Body of pancreas (tissue), 4 donors: ENCODE measurements at regions not wholly inside any gene's neighbourhood (a gene's known extent, or its start where the extent isn't known, plus 50 kb on each side); places are given as distances from the start of the nearest gene placed in this dataset.

Source experiments
- ATAC-seq: fragments of 150-250 bp; one replicate; pipeline ENCODE4 v1.9.1; 2016
- DNase-seq, 4 donors: peaks; one replicate each; pipeline ENCODE4 v3.0.0-alpha.2; 2019
- H3K27ac ChIP-seq, 4 donors: fragments of 200-600 bp; sonication (generic); 1 replicate in 3 of 4; 2 replicates in 1 of 4; pipeline versions ENCODE4 v1.5.1 to v1.6.1; 2016 to 2019; ENCODE audit warnings: mild to moderate bottlenecking in 1 of 4, mixed read lengths in 1 of 4, moderate library complexity in 1 of 4
- H3K27me3 ChIP-seq, 2 donors: fragments of 200-600 bp; sonication (generic); one replicate each; pipeline ENCODE4 v1.6.0; 2016; ENCODE audit warnings: mild to moderate bottlenecking in 1 of 2
- H3K36me3 ChIP-seq, 2 donors: fragments of 200-600 bp; sonication (generic); replicated peaks in 1 of 2; 2 replicates each; pipeline ENCODE4 v1.5.1; 2016; ENCODE audit warnings: low read depth in 2 of 2; ENCODE audit not compliant: insufficient read depth in 1 of 2
- H3K4me1 ChIP-seq: fragments of 200-600 bp; sonication (generic); one replicate; pipeline ENCODE4 v1.6.0; 2016
- H3K4me3 ChIP-seq, 2 donors: fragments of 200-600 bp; sonication (generic); 1 replicate in 1 of 2; 2 replicates in 1 of 2; pipeline ENCODE4 v1.5.1; 2016 to 2019
- H3K9me3 ChIP-seq, 3 donors: fragments of 200-600 bp; sonication (generic); 1 replicate in 2 of 3; 2 replicates in 1 of 3; pipeline ENCODE4 v1.5.1; 2016
- CTCF ChIP-seq, 7 experiments: fragments of 450-650 bp in 4 of 7; fragments of 200-600 bp in 3 of 7; sonication (generic) in 3 of 7; IDR thresholded peaks; one replicate each; pipeline ENCODE4 v1.5.1; 2016 to 2019; ENCODE audit warnings: antibody characterized with exemption in 7 of 7
- POLR2A ChIP-seq, 3 donors: fragments of 450-650 bp; IDR thresholded peaks; one replicate each; pipeline ENCODE4 v1.6.1; 2016; ENCODE audit warnings: antibody characterized with exemption in 3 of 3, mild to moderate bottlenecking in 2 of 3
- WGBS, 2 donors: methylation state at CpG; one replicate each; pipeline ENCODE4 v1.1.5; 2017; 5-methylcytosine and 5-hydroxymethylcytosine counted together
- intact Hi-C: fragments of 100-400 bp; cut with DNase I; formaldehyde crosslinking; loops from one replicate; pipeline ENCODE4 v1.15.1; 2023

- H3K9me3 ChIP-seq = no peaks in the 10 kb centered on the region
- TF ChIP-seq POLR2A (IDR thresholded peaks at IDR 0.05) (no peak), CTCF (IDR thresholded peaks at IDR 0.05) (no peak)
- no peaks in the 10 kb centered on the region for H3K27me3 ChIP-seq
- no peak overlapping the region for H3K27ac ChIP-seq
- DNase-seq = no peak
- 60 to 74% methylated on average over 2 of the region's 2 CpGs for WGBS, 2 donors
- intact Hi-C loops = no loop called here
- ATAC-seq = no peak
- no peak overlapping the region for H3K4me3 ChIP-seq
- H3K4me1 ChIP-seq = no peaks in the 10 kb centered on the region
- H3K36me3 ChIP-seq = no peaks in the 10 kb centered on the region
These were observed 108.3 kb upstream of the HDAC9 start for GRCh38 chr7:18387191-18387735.

GRCh38 chr7:18390535-18390907 is 105.0 kb upstream of the HDAC9 start:
- no peaks in the 10 kb centered on the region for H3K36me3 ChIP-seq
- no peak overlapping the region for H3K27ac ChIP-seq
- no peaks in the 10 kb centered on the region for H3K4me1 ChIP-seq
- ATAC-seq (no peak), DNase-seq (no peak)
- no peaks in the 10 kb centered on the region for H3K9me3 ChIP-seq
- TF ChIP-seq POLR2A (IDR thresholded peaks at IDR 0.05) (no peak), CTCF (IDR thresholded peaks at IDR 0.05) (no peak)
- 49 to 50% methylated on average over 3 of the region's 3 CpGs for WGBS, 2 donors
- intact Hi-C loops = no loop called here
- H3K4me3 ChIP-seq = no peak overlapping the region
- no peaks in the 10 kb centered on the region for H3K27me3 ChIP-seq

GRCh38 chr7:18393465-18394118 is 102.0 kb upstream of the HDAC9 start:
- ATAC-seq = no peak
- Histone ChIP-seq H3K36me3 (no peaks in the 10 kb centered on the region), H3K27ac (no peak overlapping the region), H3K4me1 (no peaks in the 10 kb centered on the region), H3K27me3 (no peaks in the 10 kb centered on the region), H3K4me3 (no peak overlapping the region), H3K9me3 (no peaks in the 10 kb centered on the region)
- TF ChIP-seq POLR2A (IDR thresholded peaks at IDR 0.05) (no peak), CTCF (IDR thresholded peaks at IDR 0.05) (no peak)
- intact Hi-C loops = no loop called here
- WGBS, 2 donors = 53 to 80% methylated on average over 4 of the region's 4 CpGs
- DNase-seq = no peak

GRCh38 chr7:18395868-18396267 is 99.7 kb upstream of the HDAC9 start:
- H3K27me3 ChIP-seq = no peaks in the 10 kb centered on the region
- no peak for ATAC-seq
- H3K9me3 ChIP-seq = no peaks in the 10 kb centered on the region
- no peaks in the 10 kb centered on the region for H3K4me1 ChIP-seq
- H3K36me3 ChIP-seq = no peaks in the 10 kb centered on the region
- TF ChIP-seq CTCF (IDR thresholded peaks at IDR 0.05) = no peak
- no peak for TF ChIP-seq POLR2A (IDR thresholded peaks at IDR 0.05)
- intact Hi-C loops = no loop called here
- 38 to 42% methylated on average over 1 of the region's 1 CpG for whole genome bisulfite sequencing, 2 donors
- no peak overlapping the region for H3K27ac ChIP-seq
- H3K4me3 ChIP-seq = no peak overlapping the region
- no peak for DNase-seq

GRCh38 chr7:18396953-18397352 is 98.6 kb upstream of the HDAC9 start:
- 39 to 42% methylated on average over 5 of the region's 5 CpGs for WGBS, 2 donors
- H3K36me3 ChIP-seq = no peaks in the 10 kb centered on the region
- no peaks in the 10 kb centered on the region for H3K4me1 ChIP-seq
- H3K4me3 ChIP-seq = no peak overlapping the region
- no peaks in the 10 kb centered on the region for H3K27me3 ChIP-seq
- ATAC-seq = no peak
- no peaks in the 10 kb centered on the region for H3K9me3 ChIP-seq
- H3K27ac ChIP-seq = no peak overlapping the region
- intact Hi-C loops = no loop called here
- TF ChIP-seq CTCF (IDR thresholded peaks at IDR 0.05) = no peak
- TF ChIP-seq POLR2A (IDR thresholded peaks at IDR 0.05) = no peak
- no peak for DNase-seq
